GM12875 (cell line): ENCODE measurements at regions not wholly inside any gene's neighbourhood (a gene's known extent, or its start where the extent isn't known, plus 50 kb on each side); places are given as distances from the start of the nearest gene placed in this dataset.
"Not testable (repeated sequence)": the region's sequence is repeated elsewhere in the genome, so short reads cannot be mapped to it uniquely, and the experiment has no call there.

Source experiments
- H3K4me3 ChIP-seq: one replicate; pipeline ENCODE4 v1.5.1; 2011; ENCODE audit warnings: low read depth, low read length, control low read depth
- TF ChIP-seq, protein P1 (sequence below): IDR thresholded peaks from 2 replicates; pipeline ENCODE4 v1.5.1; 2011; ENCODE audit warnings: low read depth, mild to moderate bottlenecking, control low read depth, inconsistent platforms, low read length, moderate library complexity, borderline replicate concordance; ENCODE audit not compliant: insufficient read depth

DNA sequence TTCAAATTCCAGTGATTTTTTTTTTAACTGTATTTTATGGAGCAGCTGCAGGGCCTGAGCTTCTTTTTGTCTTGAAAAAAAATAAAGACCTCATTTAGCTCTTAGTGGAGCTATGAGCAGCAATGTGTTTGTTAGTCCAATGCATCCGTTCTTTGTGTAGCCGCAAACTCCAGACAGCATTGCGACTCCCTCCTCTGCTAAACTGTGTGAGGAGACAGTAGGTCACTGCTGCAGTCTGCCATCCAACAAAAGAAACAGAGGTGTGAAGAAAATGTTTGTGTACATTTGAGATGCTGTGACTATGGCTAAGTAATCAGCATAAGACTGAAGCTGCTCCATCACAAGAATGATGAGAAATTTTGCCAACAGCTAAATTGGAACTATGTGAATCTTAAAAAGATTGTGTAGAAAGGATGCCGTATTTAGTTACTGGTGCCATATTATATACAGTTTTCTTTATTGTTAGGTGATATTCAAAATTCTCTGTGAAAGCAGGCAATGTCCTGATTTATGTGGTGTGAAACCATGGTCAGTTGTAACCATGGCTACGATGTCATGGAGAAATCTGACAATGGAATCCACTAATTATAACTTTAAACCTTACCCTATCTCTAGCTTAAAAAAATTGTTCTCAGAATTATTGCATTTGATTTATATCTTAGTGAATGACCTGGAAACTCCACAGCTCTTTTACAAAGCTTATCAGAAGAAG, 428.8 kb upstream of the EPHA7 start:
- H3K4me3 ChIP-seq: no peak overlapping the region
- TF ChIP-seq, protein P1, sequence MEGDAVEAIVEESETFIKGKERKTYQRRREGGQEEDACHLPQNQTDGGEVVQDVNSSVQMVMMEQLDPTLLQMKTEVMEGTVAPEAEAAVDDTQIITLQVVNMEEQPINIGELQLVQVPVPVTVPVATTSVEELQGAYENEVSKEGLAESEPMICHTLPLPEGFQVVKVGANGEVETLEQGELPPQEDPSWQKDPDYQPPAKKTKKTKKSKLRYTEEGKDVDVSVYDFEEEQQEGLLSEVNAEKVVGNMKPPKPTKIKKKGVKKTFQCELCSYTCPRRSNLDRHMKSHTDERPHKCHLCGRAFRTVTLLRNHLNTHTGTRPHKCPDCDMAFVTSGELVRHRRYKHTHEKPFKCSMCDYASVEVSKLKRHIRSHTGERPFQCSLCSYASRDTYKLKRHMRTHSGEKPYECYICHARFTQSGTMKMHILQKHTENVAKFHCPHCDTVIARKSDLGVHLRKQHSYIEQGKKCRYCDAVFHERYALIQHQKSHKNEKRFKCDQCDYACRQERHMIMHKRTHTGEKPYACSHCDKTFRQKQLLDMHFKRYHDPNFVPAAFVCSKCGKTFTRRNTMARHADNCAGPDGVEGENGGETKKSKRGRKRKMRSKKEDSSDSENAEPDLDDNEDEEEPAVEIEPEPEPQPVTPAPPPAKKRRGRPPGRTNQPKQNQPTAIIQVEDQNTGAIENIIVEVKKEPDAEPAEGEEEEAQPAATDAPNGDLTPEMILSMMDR: no peak

DNA sequence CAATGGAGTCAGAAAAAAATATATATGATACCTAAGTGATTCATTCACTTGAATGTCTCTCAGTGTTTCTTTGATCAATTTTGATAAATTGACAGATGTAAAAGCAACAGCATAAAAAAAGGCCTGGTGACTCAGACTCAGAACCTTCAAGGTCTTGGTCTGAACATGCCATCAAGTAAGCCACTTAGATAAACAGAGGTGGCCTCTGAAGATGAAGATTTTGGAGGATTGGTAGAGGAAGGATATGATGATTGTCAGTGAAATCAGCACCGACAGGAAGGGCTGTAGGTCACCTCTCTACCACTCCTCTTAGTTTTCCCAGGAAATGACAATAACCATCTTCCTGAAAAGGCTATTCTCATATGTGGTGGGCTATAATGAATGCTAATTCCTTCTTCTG, 422.8 kb upstream of the EPHA7 start:
- TF ChIP-seq, protein P1: no peak
- no peak overlapping the region for H3K4me3 ChIP-seq

DNA sequence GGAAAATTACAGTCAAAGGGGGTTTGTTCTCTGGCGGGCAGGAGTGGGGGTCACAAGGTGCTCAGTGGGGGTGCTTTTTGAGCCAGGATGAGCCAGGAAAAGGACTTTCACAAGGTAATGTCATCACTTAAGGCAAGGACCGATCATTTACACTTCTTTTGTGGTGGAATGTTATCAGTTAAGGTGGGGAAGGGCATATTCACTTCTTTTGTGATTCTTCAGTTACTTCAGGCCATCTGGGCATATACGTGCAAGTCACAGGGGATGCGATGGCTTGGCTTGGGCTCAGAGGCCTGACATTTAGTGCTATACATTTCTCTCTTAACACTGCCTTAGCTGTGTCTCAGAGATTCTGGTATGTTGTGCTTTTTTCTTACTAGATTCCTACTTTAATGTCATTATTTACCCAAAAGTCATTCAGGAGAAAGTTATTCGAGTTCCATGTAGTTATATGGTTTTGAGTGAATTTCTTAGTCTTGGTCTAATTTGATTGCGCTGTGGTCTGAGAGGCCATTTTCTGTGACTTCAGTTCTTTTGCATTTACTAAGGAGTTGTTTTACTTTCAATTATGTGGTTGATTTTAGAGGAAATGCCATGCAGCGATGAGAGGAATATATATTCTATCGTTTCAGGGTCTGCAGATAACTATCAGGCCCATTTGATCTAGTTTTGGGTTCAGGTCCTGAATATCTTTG, 416.2 kb upstream of the EPHA7 start:
- H3K4me3 ChIP-seq: not testable (repeated sequence)

- H3K4me3 ChIP-seq: not testable (repeated sequence)
Observed at GRCh38 chr6:93835026-93835425, 415.7 kb upstream of the EPHA7 start.

- not testable (repeated sequence) for H3K4me3 ChIP-seq
Observed at GRCh38 chr6:93833326-93833725, 414.0 kb upstream of the EPHA7 start.

GRCh38 chr6:93829757-93830156, 410.4 kb upstream of the EPHA7 start:
- not testable (repeated sequence) for H3K4me3 ChIP-seq

DNA sequence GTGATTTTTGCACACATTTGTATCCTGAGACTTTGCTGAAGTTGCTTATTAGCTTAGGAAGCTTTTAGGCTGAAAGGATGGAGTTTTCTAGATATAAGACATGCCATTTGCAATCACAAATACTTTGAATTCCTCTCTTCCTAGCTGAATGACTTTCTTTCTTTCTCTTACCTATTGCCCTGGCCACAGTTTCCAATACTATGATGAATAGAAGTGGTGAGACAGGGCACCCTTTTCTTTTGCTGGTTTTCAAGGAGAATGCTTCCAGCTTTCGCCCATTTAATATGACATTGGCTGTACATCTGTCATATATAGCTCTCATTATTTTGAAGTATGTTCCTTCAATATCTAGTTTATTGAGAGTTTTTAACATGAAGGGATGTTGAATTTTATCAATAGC, 409.6 kb upstream of the EPHA7 start:
- H3K4me3 ChIP-seq: no peak overlapping the region
- TF ChIP-seq, protein P1: no peak

DNA sequence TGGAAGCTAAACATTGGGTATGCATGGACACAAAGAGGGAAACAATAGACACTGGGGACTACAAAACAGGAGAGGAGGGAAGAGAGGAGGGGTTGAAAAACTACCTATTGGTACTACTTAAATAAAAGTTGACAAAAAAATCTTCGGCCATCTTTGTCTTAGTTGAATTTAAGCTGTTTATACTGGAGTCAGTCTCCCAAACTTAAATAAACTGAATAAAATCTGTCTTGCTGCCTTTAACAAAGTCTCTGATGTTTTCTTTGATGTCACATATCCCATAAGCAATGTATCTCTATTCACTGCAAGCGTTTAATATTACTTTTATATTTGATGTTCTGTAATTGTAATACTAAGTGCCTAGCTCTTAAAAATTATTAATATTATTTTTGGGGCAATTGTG, 409.2 kb upstream of the EPHA7 start:
- no peak overlapping the region for H3K4me3 ChIP-seq
- TF ChIP-seq, protein P1: no peak

DNA sequence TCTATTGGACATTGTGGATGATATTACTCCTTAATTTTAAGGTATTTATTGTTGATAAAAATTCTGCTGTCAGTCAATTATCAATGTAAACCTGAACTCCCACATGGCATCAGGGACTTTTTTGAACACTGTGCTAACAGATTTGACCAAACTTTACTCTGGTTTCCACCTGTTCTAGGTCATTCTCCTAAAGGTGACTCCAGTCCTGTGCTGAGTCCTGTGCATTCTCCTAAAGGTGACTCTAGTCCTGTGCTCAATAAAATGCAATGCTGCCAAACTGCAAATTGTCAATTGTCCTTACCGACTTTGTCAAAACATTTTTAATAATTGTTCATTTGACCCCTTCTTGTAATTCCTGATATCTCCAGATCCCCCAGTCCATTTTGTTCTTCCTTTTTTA, 408.4 kb upstream of the EPHA7 start:
- no peak overlapping the region for H3K4me3 ChIP-seq
- TF ChIP-seq, protein P1: no peak
